GM10248 (cell line): ENCODE measurements at regions not wholly inside any gene's neighbourhood (a gene's known extent, or its start where the extent isn't known, plus 50 kb on each side); places are given as distances from the start of the nearest gene placed in this dataset.

Source experiments
- CTCF ChIA-PET: fragments of 300-600 bp; sonication (Branson Sonifier 250); formaldehyde crosslinking; extraction: SDS; loops from one replicate; lab custom pipeline; 2021; ENCODE audit warnings: antibody characterized with exemption; lab: Yijun Ruan, JAX
- POLR2A ChIA-PET: fragments of 350-650 bp; sonication (Branson Sonifier 250); formaldehyde crosslinking; extraction: SDS; loops from one replicate; lab custom pipeline; 2020; ENCODE audit warnings: antibody characterized with exemption; lab: Yijun Ruan, JAX
- DNase-seq: peaks from one replicate; pipeline ENCODE4 v3.0.0; 2012; ENCODE audit errors: extremely low spot score
- CTCF ChIP-seq: IDR thresholded peaks from 2 replicates; pipeline ENCODE4 v1.5.1; 2012; ENCODE audit warnings: mild to moderate bottlenecking, low read depth; ENCODE audit errors: extremely low read depth, missing control alignments, control extremely low read depth

DNA sequence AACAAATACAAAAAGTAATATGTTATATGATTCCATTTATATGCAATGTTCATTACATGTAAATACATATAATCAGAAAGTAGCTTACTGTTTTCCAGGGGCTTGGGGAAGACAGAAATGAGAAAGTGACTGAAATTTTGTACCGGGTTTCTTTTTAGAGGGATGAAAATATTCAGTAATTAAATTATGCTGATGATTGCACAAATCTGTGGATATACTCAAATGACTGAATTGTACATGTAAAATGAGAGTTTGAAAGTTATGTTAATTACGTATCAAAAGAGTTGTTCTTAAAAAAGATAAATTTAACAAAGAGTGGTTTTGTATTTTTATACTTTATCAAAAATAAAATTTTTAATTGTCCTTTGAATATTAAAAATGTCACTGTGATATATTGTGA is 856.3 kb downstream of the DSC3 start:
- DNase-seq, result no peak
- ChIA-PET CTCF (interaction anchor here (1.5 kb wide), 1 partner anchor 32 kb away, joined by 3 read pairs; no protein-coding TSS in a partner anchor), POLR2A (no interaction called here)
- TF ChIP-seq CTCF, result no peak

DNA sequence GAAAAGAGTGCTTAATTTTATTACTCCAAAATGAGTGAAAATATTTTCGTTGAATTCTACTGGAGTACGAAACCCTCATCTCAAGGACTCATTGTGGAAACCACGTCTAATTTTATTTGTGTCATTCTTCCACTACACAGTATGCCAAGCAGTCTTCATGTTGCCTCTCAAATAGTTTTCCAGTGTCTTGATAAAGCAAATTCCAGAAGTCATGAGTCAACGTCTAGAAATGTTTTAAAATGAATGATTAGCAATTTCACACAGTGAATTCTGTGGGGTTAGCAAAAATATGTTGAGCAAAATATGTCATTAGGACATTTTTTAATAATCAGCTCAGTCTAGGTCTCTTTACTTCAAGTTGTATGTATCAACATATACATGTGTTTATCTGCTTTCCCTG is 865.5 kb downstream of the DSC3 start:
- ChIA-PET POLR2A (no interaction called here), CTCF (interaction anchor here (0.9 kb wide), 1 partner anchor 11 kb away, joined by 3 read pairs; no protein-coding TSS in a partner anchor)
- TF ChIP-seq CTCF, result no peak
- DNase-seq, result no peak

DNA sequence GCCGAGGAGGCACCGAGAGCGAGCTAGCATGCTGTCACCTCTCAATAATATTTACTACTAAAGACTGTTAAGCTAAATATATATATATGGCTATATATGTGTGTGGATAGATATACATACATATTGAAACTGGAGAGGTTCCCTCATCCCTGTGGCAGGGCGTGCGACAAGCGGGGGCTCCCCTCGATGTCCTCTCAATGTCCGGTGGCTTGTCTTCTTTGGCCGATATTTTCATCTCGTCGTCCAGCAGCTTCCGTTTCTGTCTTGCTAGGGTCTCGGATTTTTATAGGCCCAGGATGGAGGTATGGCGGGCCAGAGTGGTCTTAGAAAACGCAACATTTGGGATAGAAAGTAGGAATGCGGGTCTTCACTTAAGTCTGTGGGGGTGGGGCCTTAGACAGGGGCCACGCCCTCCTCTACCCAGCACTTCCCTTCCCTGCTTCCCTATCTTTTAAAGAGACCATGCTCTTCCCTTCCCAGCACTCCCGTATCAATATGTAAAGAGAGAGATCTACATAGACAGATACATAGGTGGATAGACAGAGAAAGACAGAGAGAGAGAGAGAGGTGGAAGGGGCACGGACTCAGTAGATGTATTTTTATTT is 866.8 kb downstream of the DSC3 start:
- no peak for TF ChIP-seq CTCF
- ChIA-PET POLR2A (no interaction called here), CTCF (no interaction called here)
- DNase-seq, result no peak

DNA sequence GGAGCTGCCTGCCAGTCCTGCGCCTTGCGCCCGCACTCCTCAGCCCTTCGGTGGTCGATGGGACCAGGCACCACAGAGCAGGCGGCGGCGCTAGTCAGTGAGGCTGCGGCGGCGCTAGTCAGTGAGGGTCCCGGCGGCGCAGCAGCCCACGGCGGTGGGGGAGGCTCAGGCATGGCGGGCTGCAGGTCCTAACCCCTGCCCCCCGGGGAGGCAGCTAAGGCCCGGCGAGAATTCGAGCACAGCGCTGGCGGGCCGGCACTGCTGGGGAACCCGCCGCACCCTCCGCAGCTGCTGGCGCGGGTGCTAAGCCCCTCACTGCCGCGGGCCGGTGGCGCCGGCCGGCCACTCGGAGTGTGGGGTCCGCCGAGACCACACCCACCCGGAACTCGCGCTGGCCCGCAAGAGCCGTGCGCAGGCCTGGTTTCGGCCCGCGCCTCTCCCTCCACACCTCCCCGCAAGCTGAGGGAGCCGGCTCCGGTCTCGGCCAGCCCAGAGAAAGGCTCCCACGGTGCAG is 867.4 kb downstream of the DSC3 start:
- ChIA-PET POLR2A (no interaction called here), CTCF (no interaction called here)
- DNase-seq, result no peak
- TF ChIP-seq CTCF, result no peak

DNA sequence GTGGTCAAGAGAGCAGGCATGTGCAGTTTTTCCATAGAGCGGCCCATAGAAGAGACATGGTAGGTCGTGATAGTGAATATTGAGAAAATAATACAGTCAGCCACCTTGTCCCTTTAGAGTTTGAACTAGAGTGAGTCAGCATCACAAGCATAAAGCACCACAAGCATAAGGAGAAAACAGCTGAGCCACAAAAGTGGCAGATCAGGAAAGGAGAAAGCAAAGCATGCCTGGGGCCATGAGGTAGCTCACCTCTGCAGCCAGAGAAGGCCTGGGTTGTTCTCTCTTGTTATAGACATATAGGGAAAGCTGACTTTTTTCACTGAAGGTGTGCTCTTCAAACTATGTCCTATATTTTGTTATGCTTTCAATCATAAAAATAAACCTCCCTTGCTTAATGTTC is 879.0 kb downstream of the DSC3 start:
- CTCF ChIA-PET, result no interaction called here
- no peak for DNase-seq
- POLR2A ChIA-PET, result no interaction called here
- no peak for TF ChIP-seq CTCF

- TF ChIP-seq CTCF, result no peak
- ChIA-PET CTCF (no interaction called here), POLR2A (no interaction called here)
- no peak for DNase-seq
Observed at GRCh38 chr18:30160124-30160523, 882.4 kb downstream of the DSC3 start.
